MCF 10A (cell line): ENCODE measurements at regions not wholly inside any gene's neighbourhood (a gene's known extent, or its start where the extent isn't known, plus 50 kb on each side); places are given as distances from the start of the nearest gene placed in this dataset.

Experiments used
- BruUV-seq: library from RNA; stranded (reverse); fragments of 400-500 nt; replicated peaks from 2 replicates; lab custom pipeline; 2021; lab: Mats Ljungman, UMichigan
- CTCF ChIA-PET: fragments of 300-600 bp; sonication (Branson Sonifier 250); formaldehyde crosslinking; extraction: SDS; loops from one replicate; lab custom pipeline; 2021; ENCODE audit warnings: antibody characterized with exemption, inconsistent platforms; lab: Yijun Ruan, JAX
- POLR2A ChIA-PET: fragments of 300-600, 350-650 bp; sonication (Branson Sonifier 250); formaldehyde crosslinking; extraction: SDS; loops from one replicate; lab custom pipeline; 2020; ENCODE audit warnings: antibody characterized with exemption, inconsistent platforms; lab: Yijun Ruan, JAX
- DNase-seq: peaks from one replicate; pipeline ENCODE4 v3.0.0-alpha.2; 2018; ENCODE audit not compliant: unreplicated experiment
- H3K27ac Mint-ChIP-seq: one replicate; pipeline ENCODE4 v1.8.0; 2022; ENCODE audit warnings: mild to moderate bottlenecking, low read depth, mixed read lengths; ENCODE audit not compliant: unreplicated experiment
- H3K27me3 Mint-ChIP-seq: one replicate; pipeline ENCODE4 v1.8.0; 2022; ENCODE audit warnings: mixed read lengths; ENCODE audit not compliant: insufficient read depth, unreplicated experiment
- H3K36me3 Mint-ChIP-seq: one replicate; pipeline ENCODE4 v1.8.0; 2022; ENCODE audit warnings: mild to moderate bottlenecking, moderate library complexity, mixed read lengths; ENCODE audit not compliant: insufficient read depth, unreplicated experiment
- H3K4me1 Mint-ChIP-seq: one replicate; pipeline ENCODE4 v1.8.0; 2022; ENCODE audit warnings: mixed read lengths; ENCODE audit not compliant: insufficient read depth, unreplicated experiment
- H3K4me3 Mint-ChIP-seq: one replicate; pipeline ENCODE4 v1.8.0; 2022; ENCODE audit warnings: mild to moderate bottlenecking, moderate library complexity, mixed read lengths; ENCODE audit not compliant: unreplicated experiment
- H3K9me3 Mint-ChIP-seq: one replicate; pipeline ENCODE4 v1.8.0; 2022; ENCODE audit warnings: mixed read lengths; ENCODE audit not compliant: unreplicated experiment
- intact Hi-C: fragments of 100-400 bp; cut with micrococcal nuclease; formaldehyde crosslinking; loops from 2 replicates; pipeline ENCODE4 v1.14.1; 2022
- TF ChIP-seq, protein P1 (sequence below): fragments of 200-600 bp; IDR thresholded peaks from one replicate; pipeline ENCODE4 v1.8.0; 2022; ENCODE audit warnings: antibody characterized with exemption, mild to moderate bottlenecking; ENCODE audit not compliant: unreplicated experiment

DNA sequence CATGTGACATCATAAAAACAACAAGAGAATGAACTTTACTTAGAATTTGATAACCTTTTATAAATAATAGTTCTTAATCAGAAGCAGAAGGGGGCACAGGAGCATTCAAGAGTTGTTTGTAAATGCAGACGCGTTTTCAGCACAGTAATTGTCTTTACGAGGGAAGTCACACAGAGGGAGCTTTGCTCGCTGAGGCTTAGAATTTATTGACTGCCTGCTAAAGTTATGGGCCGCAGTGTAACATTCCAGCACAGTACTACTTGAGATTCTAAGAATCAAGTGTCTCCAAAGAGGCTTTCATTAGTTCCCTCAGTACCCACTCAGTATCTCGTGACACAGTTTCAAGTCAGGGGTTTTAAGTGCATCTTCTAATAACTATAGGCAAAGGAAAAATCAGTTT lies 288.7 kb downstream of the NR2F2 start:
- peaks cover 83% of the 10 kb centered on the region for H3K27me3 Mint-ChIP-seq
- no TSS peak for BruUV-seq

DNA sequence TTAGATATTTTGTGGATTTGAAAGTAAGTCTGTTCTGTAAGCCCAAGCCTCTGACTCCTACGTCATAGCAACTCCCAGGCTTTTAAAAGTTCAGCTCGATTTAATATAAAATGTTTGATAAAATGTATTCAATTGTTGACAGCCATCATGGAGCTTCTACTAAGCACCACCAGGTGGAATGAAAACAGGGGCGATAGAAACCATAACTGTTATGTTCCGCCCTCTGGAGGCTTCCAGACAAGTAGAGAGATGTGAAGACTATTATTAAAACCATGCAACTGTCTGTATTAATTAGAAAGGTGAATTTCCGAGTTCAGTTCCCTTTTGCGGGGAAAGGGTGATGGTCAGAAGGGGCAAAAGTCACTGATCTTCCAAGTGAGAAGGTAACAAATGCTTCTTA lies 292.2 kb downstream of the NR2F2 start:
- no TSS peak for BruUV-seq
- Mint-ChIP-seq H3K9me3 (no peaks in the 10 kb centered on the region), H3K27me3 (peaks cover 94% of the 10 kb centered on the region), H3K36me3 (no peaks in the 10 kb centered on the region), H3K4me3 (no peak overlapping the region), H3K27ac (no peak overlapping the region), H3K4me1 (no peaks in the 10 kb centered on the region)
- intact Hi-C loops: no loop called here
- ChIA-PET POLR2A (no interaction called here), CTCF (no interaction called here)
- TF ChIP-seq, protein P1, sequence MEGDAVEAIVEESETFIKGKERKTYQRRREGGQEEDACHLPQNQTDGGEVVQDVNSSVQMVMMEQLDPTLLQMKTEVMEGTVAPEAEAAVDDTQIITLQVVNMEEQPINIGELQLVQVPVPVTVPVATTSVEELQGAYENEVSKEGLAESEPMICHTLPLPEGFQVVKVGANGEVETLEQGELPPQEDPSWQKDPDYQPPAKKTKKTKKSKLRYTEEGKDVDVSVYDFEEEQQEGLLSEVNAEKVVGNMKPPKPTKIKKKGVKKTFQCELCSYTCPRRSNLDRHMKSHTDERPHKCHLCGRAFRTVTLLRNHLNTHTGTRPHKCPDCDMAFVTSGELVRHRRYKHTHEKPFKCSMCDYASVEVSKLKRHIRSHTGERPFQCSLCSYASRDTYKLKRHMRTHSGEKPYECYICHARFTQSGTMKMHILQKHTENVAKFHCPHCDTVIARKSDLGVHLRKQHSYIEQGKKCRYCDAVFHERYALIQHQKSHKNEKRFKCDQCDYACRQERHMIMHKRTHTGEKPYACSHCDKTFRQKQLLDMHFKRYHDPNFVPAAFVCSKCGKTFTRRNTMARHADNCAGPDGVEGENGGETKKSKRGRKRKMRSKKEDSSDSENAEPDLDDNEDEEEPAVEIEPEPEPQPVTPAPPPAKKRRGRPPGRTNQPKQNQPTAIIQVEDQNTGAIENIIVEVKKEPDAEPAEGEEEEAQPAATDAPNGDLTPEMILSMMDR: no peak
- no peak for DNase-seq

More for the DNA sequence above, 288.7 kb downstream of the NR2F2 start:
- no peaks in the 10 kb centered on the region for H3K36me3 Mint-ChIP-seq
- TF ChIP-seq, protein P1: no peak
- H3K9me3 Mint-ChIP-seq: no peaks in the 10 kb centered on the region
- H3K27ac Mint-ChIP-seq: no peak overlapping the region
- CTCF ChIA-PET: no interaction called here
- intact Hi-C loops: no loop called here
- no peaks in the 10 kb centered on the region for H3K4me1 Mint-ChIP-seq
- no peak overlapping the region for H3K4me3 Mint-ChIP-seq
- POLR2A ChIA-PET: no interaction called here
- no peak for DNase-seq

DNA sequence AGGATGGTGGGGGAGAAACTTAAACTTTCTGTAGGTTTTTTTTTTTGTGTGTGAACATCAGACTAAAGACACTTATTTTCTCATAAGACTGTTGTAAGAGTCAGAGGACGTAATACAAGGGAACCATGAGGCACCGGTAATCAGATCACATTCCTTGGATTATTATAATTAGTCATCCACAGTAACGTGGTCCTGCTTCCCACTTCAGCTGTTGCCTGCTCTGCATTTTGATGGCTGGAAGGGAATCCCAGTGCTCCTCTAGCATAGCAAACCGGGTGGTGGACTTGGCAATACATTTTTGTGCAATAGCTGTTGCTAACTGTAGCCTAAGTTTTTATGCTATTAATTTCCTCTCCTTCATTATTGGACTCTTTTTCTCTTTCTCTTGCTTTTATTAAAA lies 294.8 kb downstream of the NR2F2 start:
- Mint-ChIP-seq H3K27me3 (peaks cover 94% of the 10 kb centered on the region), H3K4me1 (no peaks in the 10 kb centered on the region), H3K9me3 (no peaks in the 10 kb centered on the region), H3K36me3 (no peaks in the 10 kb centered on the region), H3K4me3 (no peak overlapping the region), H3K27ac (no peak overlapping the region)
- CTCF ChIA-PET: no interaction called here
- DNase-seq: no peak
- TF ChIP-seq, protein P1: no peak
- no TSS peak for BruUV-seq
- POLR2A ChIA-PET: no interaction called here
- intact Hi-C loops: no loop called here

DNA sequence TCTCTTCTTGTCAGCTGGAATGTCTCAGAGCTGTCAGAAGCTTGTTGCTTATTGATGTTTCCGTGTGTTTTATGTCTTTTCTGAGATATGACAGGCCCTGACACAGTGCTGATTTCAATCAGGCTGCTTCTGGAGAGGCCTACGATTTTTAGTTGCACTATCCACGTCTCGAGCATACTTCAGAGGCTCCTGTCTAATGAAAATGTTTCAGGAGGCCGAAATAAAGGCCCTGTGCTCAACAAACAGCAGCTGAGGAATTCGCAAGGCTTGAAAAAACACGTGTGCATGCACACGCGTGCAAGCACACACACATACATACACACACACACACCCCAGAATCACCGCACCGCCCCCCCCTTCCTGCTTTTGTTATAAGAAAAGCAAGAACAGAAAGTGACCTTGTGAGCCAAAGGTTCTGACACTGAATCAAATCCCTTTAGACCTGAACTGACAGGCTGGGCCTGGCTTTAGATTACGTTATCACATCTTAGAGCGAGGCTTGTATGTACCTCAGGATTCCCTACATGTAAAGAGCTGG lies 296.6 kb downstream of the NR2F2 start:
- BruUV-seq: no TSS peak
- ChIA-PET POLR2A (no interaction called here), CTCF (no interaction called here)
- Mint-ChIP-seq H3K9me3 (no peaks in the 10 kb centered on the region), H3K36me3 (no peaks in the 10 kb centered on the region), H3K27me3 (peaks cover 97% of the 10 kb centered on the region), H3K4me1 (no peaks in the 10 kb centered on the region), H3K27ac (no peak overlapping the region), H3K4me3 (no peak overlapping the region)
- intact Hi-C loops: no loop called here
- DNase-seq: no peak
- TF ChIP-seq, protein P1: no peak
